ENCODE measurements at regions not wholly inside any gene's neighbourhood (a gene's known extent, or its start where the extent isn't known, plus 50 kb on each side); places are given as distances from the start of the nearest gene placed in this dataset.
"Not testable (repeated sequence)": the region's sequence is repeated elsewhere in the genome, so short reads cannot be mapped to it uniquely, and the experiment has no call there.

GRCh38 chr3:105296182-105296822 is 70.4 kb upstream of the ALCAM start:
- not testable (repeated sequence) for DNase-seq

DNA sequence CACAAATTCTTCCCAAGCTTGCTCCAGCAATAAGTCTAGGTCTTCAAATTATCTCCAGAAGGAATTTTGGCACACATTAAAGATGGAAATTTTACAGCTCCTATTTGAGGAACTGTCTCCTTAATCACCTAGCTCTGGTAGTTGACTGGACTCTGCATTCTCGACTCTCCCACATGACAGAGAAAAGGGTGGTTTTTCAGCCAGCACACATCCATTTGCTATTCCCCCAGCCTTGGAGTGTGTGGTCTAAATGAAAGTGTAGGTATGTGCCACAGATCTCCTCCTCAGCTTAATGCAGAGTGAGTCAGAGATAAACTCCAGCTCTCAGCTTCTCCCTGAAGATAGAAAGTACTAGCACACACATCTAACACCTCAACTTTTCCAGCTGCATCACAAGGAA is 62.2 kb upstream of the ALCAM start:
- no peak for DNase-seq

DNA sequence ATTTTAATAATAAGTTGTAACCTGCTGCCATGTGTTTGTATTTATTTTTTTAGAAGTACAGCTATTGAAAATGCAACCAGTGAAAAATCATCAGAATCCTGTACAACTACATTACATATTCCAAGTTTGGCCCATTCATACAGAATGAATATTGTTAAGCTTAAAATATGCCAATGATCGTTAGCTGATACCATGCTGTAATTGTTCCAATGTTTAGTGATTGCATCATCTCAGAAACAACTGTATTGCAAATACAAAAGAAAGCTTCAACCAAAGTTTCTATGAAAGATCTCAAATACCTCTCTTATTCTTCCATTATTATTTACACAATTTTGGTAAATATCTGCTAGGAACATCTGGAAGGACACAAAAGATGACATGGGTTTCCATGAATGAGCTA is 51.6 kb upstream of the ALCAM start:
- DNase-seq: no peak

GRCh38 chr3:105315815-105316214 is 50.9 kb upstream of the ALCAM start:
- DNase-seq: no peak

DNA sequence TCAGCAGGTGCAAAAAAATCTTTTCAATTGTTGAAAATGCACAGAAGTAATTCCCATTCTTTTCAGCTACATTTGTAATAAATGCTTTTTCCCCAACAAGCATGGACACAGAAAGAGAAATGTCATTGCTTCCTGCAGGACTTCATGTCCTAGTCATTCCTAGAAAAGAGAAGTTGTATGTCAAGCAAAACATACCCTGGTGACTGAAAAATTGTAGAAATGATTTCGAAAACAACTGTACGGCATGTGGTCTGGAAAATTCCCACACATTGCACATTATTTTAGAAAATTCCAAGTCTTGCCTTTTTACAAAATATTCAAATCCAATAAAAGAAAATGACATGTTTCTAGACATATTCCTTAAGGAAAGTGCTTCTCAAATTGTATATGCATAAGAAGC is 50.4 kb upstream of the ALCAM start:
- DNase-seq: no peak
